Activated T-helper 2 cell treated with anti-CD3 and anti-CD28 coated beads, Interferon-gamma antibody, Interleukin-2, Interleukin-4, amounts not matched to agents 10 μg/mL and 5 μg/mL and 100 μg/mL, durations not matched to agents 14 hours and 24 hours and 36 hours (primary cell): ENCODE measurements at regions not wholly inside any gene's neighbourhood (a gene's known extent, or its start where the extent isn't known, plus 50 kb on each side); places are given as distances from the start of the nearest gene placed in this dataset.
"Not testable (repeated sequence)": the region's sequence is repeated elsewhere in the genome, so short reads cannot be mapped to it uniquely, and the experiment has no call there.

Source experiments
- DNase-seq: peaks from one replicate; pipeline ENCODE4 v3.0.0; 2021; ENCODE audit warnings: low spot score
- H3K27ac Mint-ChIP-seq: one replicate; pipeline ENCODE4 v1.8.0; 2021; ENCODE audit warnings: mixed read lengths
- H3K27me3 Mint-ChIP-seq: one replicate; pipeline ENCODE4 v1.8.0; 2021; ENCODE audit warnings: low read depth, mixed read lengths
- H3K36me3 Mint-ChIP-seq: one replicate; pipeline ENCODE4 v1.8.0; 2021; ENCODE audit warnings: low read depth, mixed read lengths
- H3K4me1 Mint-ChIP-seq: one replicate; pipeline ENCODE4 v1.8.0; 2021; ENCODE audit warnings: low read depth, mixed read lengths
- H3K4me3 Mint-ChIP-seq: one replicate; pipeline ENCODE4 v1.8.0; 2021; ENCODE audit warnings: low read depth, mild to moderate bottlenecking, moderate library complexity, mixed read lengths
- H3K9me3 Mint-ChIP-seq: one replicate; pipeline ENCODE4 v1.8.0; 2021; ENCODE audit warnings: mixed read lengths
- intact Hi-C: fragments of 100-400 bp; cut with micrococcal nuclease; formaldehyde crosslinking; loops from one replicate; pipeline ENCODE4 v1.15.1; 2023

- H3K27me3 Mint-ChIP-seq, intact Hi-C loops, H3K9me3 Mint-ChIP-seq, H3K4me3 Mint-ChIP-seq, H3K36me3 Mint-ChIP-seq, DNase-seq, H3K27ac Mint-ChIP-seq, H3K4me1 Mint-ChIP-seq: not testable (repeated sequence)
Measured at GRCh38 chrX:80508083-80508482, 87.8 kb downstream of the TENT5D start.

- Mint-ChIP-seq H3K27ac (no peak overlapping the region), H3K4me3 (no peak overlapping the region), H3K9me3 (no peaks in the 10 kb centered on the region), H3K36me3 (no peaks in the 10 kb centered on the region), H3K4me1 (no peaks in the 10 kb centered on the region), H3K27me3 (no peaks in the 10 kb centered on the region)
- intact Hi-C loops: no loop called here
- no peak for DNase-seq
Measured at GRCh38 chrX:80511969-80512760, 91.9 kb downstream of the TENT5D start.

- H3K9me3 Mint-ChIP-seq: no peaks in the 10 kb centered on the region
- H3K27me3 Mint-ChIP-seq: no peaks in the 10 kb centered on the region
- no peaks in the 10 kb centered on the region for H3K4me1 Mint-ChIP-seq
- H3K27ac Mint-ChIP-seq: no peak overlapping the region
- H3K4me3 Mint-ChIP-seq: no peak overlapping the region
- DNase-seq: no peak
- H3K36me3 Mint-ChIP-seq: no peaks in the 10 kb centered on the region
- intact Hi-C loops: no loop called here
Measured at GRCh38 chrX:80512924-80513323, 92.7 kb downstream of the TENT5D start.

GRCh38 chrX:80513625-80514024, 93.4 kb downstream of the TENT5D start:
- Mint-ChIP-seq H3K4me1 (no peaks in the 10 kb centered on the region), H3K27ac (no peak overlapping the region), H3K27me3 (no peaks in the 10 kb centered on the region), H3K4me3 (no peak overlapping the region), H3K36me3 (no peaks in the 10 kb centered on the region), H3K9me3 (no peaks in the 10 kb centered on the region)
- intact Hi-C loops: no loop called here
- no peak for DNase-seq

GRCh38 chrX:80537096-80537495, 116.8 kb downstream of the TENT5D start:
- Mint-ChIP-seq H3K4me1 (no peaks in the 10 kb centered on the region), H3K4me3 (no peak overlapping the region), H3K36me3 (no peaks in the 10 kb centered on the region), H3K27ac (no peak overlapping the region), H3K9me3 (no peaks in the 10 kb centered on the region), H3K27me3 (no peaks in the 10 kb centered on the region)
- DNase-seq: no peak
- intact Hi-C loops: no loop called here

- Mint-ChIP-seq H3K9me3 (no peaks in the 10 kb centered on the region), H3K27me3 (no peaks in the 10 kb centered on the region), H3K4me1 (no peaks in the 10 kb centered on the region), H3K4me3 (no peak overlapping the region), H3K36me3 (no peaks in the 10 kb centered on the region), H3K27ac (no peak overlapping the region)
- DNase-seq: no peak
- intact Hi-C loops: no loop called here
Measured at GRCh38 chrX:80550722-80551121, 130.5 kb downstream of the TENT5D start.

GRCh38 chrX:80556148-80556547, 135.9 kb downstream of the TENT5D start:
- Mint-ChIP-seq H3K36me3 (no peaks in the 10 kb centered on the region), H3K4me1 (no peaks in the 10 kb centered on the region), H3K27me3 (no peaks in the 10 kb centered on the region), H3K9me3 (no peaks in the 10 kb centered on the region), H3K4me3 (no peak overlapping the region), H3K27ac (no peak overlapping the region)
- no peak for DNase-seq
- intact Hi-C loops: no loop called here

GRCh38 chrX:80572636-80573035, 152.4 kb downstream of the TENT5D start:
- intact Hi-C loops: no loop called here
- Mint-ChIP-seq H3K4me1 (no peaks in the 10 kb centered on the region), H3K27me3 (no peaks in the 10 kb centered on the region), H3K4me3 (no peak overlapping the region), H3K9me3 (peaks cover 8% of the 10 kb centered on the region), H3K36me3 (no peaks in the 10 kb centered on the region), H3K27ac (no peak overlapping the region)
- no peak for DNase-seq

- H3K36me3 Mint-ChIP-seq: no peaks in the 10 kb centered on the region
- H3K9me3 Mint-ChIP-seq: peaks cover 7% of the 10 kb centered on the region
- intact Hi-C loops: no loop called here
- H3K4me1 Mint-ChIP-seq: no peaks in the 10 kb centered on the region
- H3K27me3 Mint-ChIP-seq: no peaks in the 10 kb centered on the region
- no peak for DNase-seq
- H3K27ac Mint-ChIP-seq: no peak overlapping the region
- H3K4me3 Mint-ChIP-seq: no peak overlapping the region
Measured at GRCh38 chrX:80573275-80573674, 153.0 kb downstream of the TENT5D start.

- H3K4me1 Mint-ChIP-seq, H3K27ac Mint-ChIP-seq, H3K4me3 Mint-ChIP-seq, H3K27me3 Mint-ChIP-seq, H3K9me3 Mint-ChIP-seq, H3K36me3 Mint-ChIP-seq, DNase-seq: not testable (repeated sequence)
- intact Hi-C loops: loop anchor here (5.0 kb wide), 1 partner anchor 142 kb away; no protein-coding TSS in a partner anchor
Measured at GRCh38 chrX:80574486-80575086, 154.3 kb downstream of the TENT5D start.

GRCh38 chrX:80576267-80576666, 156.0 kb downstream of the TENT5D start:
- DNase-seq: no peak
- no peak overlapping the region for H3K4me3 Mint-ChIP-seq
- intact Hi-C loops: loop anchor here (5.0 kb wide), 1 partner anchor 144 kb away; no protein-coding TSS in a partner anchor
- H3K27me3 Mint-ChIP-seq: no peaks in the 10 kb centered on the region
- peaks cover 4% of the 10 kb centered on the region for H3K9me3 Mint-ChIP-seq
- no peaks in the 10 kb centered on the region for H3K36me3 Mint-ChIP-seq
- no peaks in the 10 kb centered on the region for H3K4me1 Mint-ChIP-seq
- no peak overlapping the region for H3K27ac Mint-ChIP-seq

GRCh38 chrX:80576806-80577533, 156.7 kb downstream of the TENT5D start:
- Mint-ChIP-seq H3K36me3 (no peaks in the 10 kb centered on the region), H3K4me1 (no peaks in the 10 kb centered on the region), H3K9me3 (peaks cover 4% of the 10 kb centered on the region), H3K27me3 (no peaks in the 10 kb centered on the region), H3K4me3 (no peak overlapping the region), H3K27ac (no peak overlapping the region)
- intact Hi-C loops: loop anchor here (5.0 kb wide), 1 partner anchor 145 kb away; no protein-coding TSS in a partner anchor
- DNase-seq: no peak
